SU-DHL-6 (cell line): ENCODE measurements at regions not wholly inside any gene's neighbourhood (a gene's known extent, or its start where the extent isn't known, plus 50 kb on each side); places are given as distances from the start of the nearest gene placed in this dataset.

Experiments used
- H2AFZ ChIP-seq: fragments of 200-600 bp; sonication (generic); 2 replicates; pipeline ENCODE4 v1.6.1; 2014; ENCODE audit warnings: low read depth, mild to moderate bottlenecking, moderate library complexity, mixed read lengths, antibody characterized with exemption, low read length; ENCODE audit not compliant: severe bottlenecking
- H3F3A ChIP-seq: fragments of 200-600 bp; shearing (Covaris generic); 2 replicates; pipeline ENCODE4 v1.6.0; 2016; ENCODE audit warnings: antibody characterized with exemption, mild to moderate bottlenecking; ENCODE audit not compliant: insufficient read depth
- H3K27ac ChIP-seq: fragments of 200-600 bp; sonication (generic); 2 replicates; pipeline ENCODE4 v1.5.1; 2016; ENCODE audit warnings: low read depth, mild to moderate bottlenecking, low read length, moderate library complexity, mixed read lengths
- H3K27me3 ChIP-seq: fragments of 200-600 bp; sonication (generic), shearing (Covaris generic); 2 replicates; pipeline ENCODE4 v1.6.0; 2014; ENCODE audit warnings: mild to moderate bottlenecking, low read length
- H3K36me3 ChIP-seq: fragments of 200-600 bp; sonication (generic); 2 replicates; pipeline ENCODE4 v1.6.1; 2014; ENCODE audit warnings: mild to moderate bottlenecking, low read length, mixed read lengths
- H3K4me2 ChIP-seq: fragments of 300-600, 200-600 bp; shearing (Covaris generic), sonication (generic); 2 replicates; pipeline ENCODE4 v1.6.0; 2014; ENCODE audit warnings: low read length, low read depth, mild to moderate bottlenecking; ENCODE audit not compliant: poor library complexity, severe bottlenecking
- H3K4me3 ChIP-seq: fragments of 200-600 bp; sonication (generic); 2 replicates; pipeline ENCODE4 v1.5.1; 2014; ENCODE audit warnings: antibody characterized with exemption, low read length, mild to moderate bottlenecking, mixed read lengths; ENCODE audit not compliant: insufficient read depth, poor library complexity, severe bottlenecking
- H3K79me2 ChIP-seq: fragments of 200-600 bp; sonication (generic); 2 replicates; pipeline ENCODE4 v1.6.1; 2014; ENCODE audit warnings: mild to moderate bottlenecking, low read length, moderate library complexity; ENCODE audit not compliant: insufficient read depth
- H3K9ac ChIP-seq: fragments of 200-600 bp; sonication (generic); 2 replicates; pipeline ENCODE4 v1.7.0; 2014; ENCODE audit warnings: mild to moderate bottlenecking, low read length
- H3K9me2 ChIP-seq: fragments of 200-600 bp; sonication (generic); replicated peaks from 2 replicates; pipeline ENCODE4 v1.6.1; 2014; ENCODE audit warnings: low read length; ENCODE audit not compliant: insufficient read depth
- H3K9me3 ChIP-seq: fragments of 200-600 bp; sonication (generic); 2 replicates; pipeline ENCODE4 v1.6.1; 2014; ENCODE audit warnings: low read length, mixed read lengths; ENCODE audit not compliant: insufficient read depth
- H4K20me1 ChIP-seq: fragments of 200-600 bp; sonication (generic); 2 replicates; pipeline ENCODE4 v1.6.1; 2014; ENCODE audit warnings: low read depth, mild to moderate bottlenecking, antibody characterized with exemption, low read length, moderate library complexity, mixed read lengths
- CTCF ChIP-seq: fragments of 200-600 bp; sonication (generic); IDR thresholded peaks from one replicate; pipeline ENCODE4 v1.5.1; 2017; ENCODE audit warnings: antibody characterized with exemption, mild to moderate bottlenecking, low read length, moderate library complexity; ENCODE audit not compliant: insufficient read depth, poor library complexity, severe bottlenecking
- EZH2phosphoT487 ChIP-seq: fragments of 200-600 bp; sonication (generic), shearing (Covaris generic); conservative IDR thresholded peaks from 2 replicates; pipeline ENCODE4 v1.6.1; 2018; ENCODE audit warnings: mild to moderate bottlenecking, antibody characterized with exemption, low read length, moderate library complexity, mixed read lengths

DNA sequence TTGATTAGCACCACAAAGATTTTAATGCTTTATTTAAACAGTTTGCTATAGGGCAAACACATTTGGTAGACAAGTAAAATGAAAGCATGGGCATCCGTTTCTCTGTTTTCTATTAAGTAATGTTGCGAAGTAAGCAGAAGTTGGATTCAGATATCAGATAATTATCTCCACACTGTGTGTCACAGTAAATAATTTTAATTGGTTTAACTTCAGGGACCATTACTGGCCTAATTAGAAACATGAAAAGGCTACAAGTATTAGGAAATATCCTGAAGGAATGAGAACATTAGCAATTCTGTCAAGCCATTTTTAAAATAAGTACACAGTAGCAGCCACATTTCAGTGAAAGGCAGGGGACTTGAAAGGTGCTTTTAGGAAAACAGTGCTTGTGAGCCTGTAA lies 975.4 kb downstream of the NR2F1-AS1 start:
- Histone ChIP-seq H3K79me2 (no peaks in the 10 kb centered on the region), H3K36me3 (no peaks in the 10 kb centered on the region), H2AFZ (no peak overlapping the region), H3K4me2 (no peak overlapping the region), H4K20me1 (no peaks in the 10 kb centered on the region), H3K4me3 (no peak overlapping the region), H3K9me2 (no peaks in the 10 kb centered on the region), H3F3A (no peaks in the 10 kb centered on the region), H3K9ac (no peak overlapping the region), H3K27me3 (no peaks in the 10 kb centered on the region), H3K9me3 (no peaks in the 10 kb centered on the region), H3K27ac (no peak overlapping the region)
- TF ChIP-seq EZH2phosphoT487 = no peak
- TF ChIP-seq CTCF = no peak

DNA sequence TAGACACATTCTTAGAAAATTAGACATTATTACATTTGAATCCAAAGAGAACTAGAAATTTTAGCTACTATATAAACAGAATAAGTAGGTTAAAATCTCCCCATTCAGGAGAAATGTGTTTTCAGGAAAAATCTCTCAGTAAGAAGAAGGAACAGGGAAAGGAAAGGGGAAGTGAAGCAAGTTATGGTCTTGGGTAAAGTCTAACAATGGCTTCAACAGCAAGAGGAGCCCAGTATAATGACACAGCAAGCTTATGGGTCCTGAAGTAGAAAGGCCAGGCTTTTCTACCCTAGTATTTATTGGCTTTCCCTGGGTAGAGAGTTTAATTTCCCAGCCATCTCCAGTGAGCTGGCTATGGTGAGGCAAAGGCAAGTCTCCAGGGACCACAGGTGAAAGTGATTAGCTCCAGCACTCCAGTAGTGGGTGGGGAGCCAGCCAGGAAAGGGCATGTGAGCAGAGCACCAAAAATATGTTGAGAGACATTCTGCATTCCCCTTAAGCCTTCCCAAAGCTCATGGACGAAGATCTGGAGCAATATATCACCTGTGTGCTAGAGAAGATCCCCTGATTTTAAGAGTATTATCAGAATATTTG lies 981.7 kb downstream of the NR2F1-AS1 start:
- H3K79me2 ChIP-seq = no peaks in the 10 kb centered on the region
- H3F3A ChIP-seq = no peaks in the 10 kb centered on the region
- H3K27me3 ChIP-seq = no peaks in the 10 kb centered on the region
- H4K20me1 ChIP-seq = no peaks in the 10 kb centered on the region
- H3K9ac ChIP-seq = no peak overlapping the region
- no peaks in the 10 kb centered on the region for H3K36me3 ChIP-seq
- H2AFZ ChIP-seq = no peak overlapping the region
- H3K4me3 ChIP-seq = no peak overlapping the region
- no peaks in the 10 kb centered on the region for H3K9me3 ChIP-seq
- H3K4me2 ChIP-seq = no peak overlapping the region
- no peak overlapping the region for H3K27ac ChIP-seq
- H3K9me2 ChIP-seq = no peaks in the 10 kb centered on the region
- TF ChIP-seq CTCF = no peak

- Histone ChIP-seq H3F3A (no peaks in the 10 kb centered on the region), H3K79me2 (no peaks in the 10 kb centered on the region), H3K27ac (no peak overlapping the region), H3K9me2 (no peaks in the 10 kb centered on the region), H3K27me3 (no peaks in the 10 kb centered on the region), H3K4me2 (no peak overlapping the region), H3K9me3 (no peaks in the 10 kb centered on the region), H3K36me3 (no peaks in the 10 kb centered on the region), H3K4me3 (no peak overlapping the region), H3K9ac (no peak overlapping the region), H2AFZ (no peak overlapping the region), H4K20me1 (no peaks in the 10 kb centered on the region)
- TF ChIP-seq CTCF (no peak), EZH2phosphoT487 (no peak)
Observed at GRCh38 chr5:92594031-92594430, 987.0 kb downstream of the NR2F1-AS1 start.
